ENCODE measurements at regions not wholly inside any gene's neighbourhood (a gene's known extent, or its start where the extent isn't known, plus 50 kb on each side); places are given as distances from the start of the nearest gene placed in this dataset.

DNA sequence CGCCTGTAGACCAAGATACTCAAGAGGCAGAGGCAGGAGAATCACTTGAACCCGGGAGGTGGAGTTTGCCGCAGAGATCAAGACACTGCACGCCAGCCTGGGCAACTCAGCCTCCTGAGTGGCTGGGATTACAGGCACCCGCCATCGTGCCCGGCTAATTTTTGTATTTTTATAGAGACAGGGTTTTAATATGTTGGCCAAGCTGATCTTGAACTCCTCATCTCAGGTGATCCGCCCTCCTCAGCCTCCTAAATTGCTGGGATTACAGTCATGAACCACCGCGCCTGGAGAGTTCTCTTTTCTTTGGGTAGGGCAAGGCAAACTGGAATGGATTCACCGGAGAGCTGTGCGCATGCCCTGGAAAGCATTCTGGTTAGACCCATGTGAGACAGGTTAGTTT is 179.3 kb upstream of the ALG10B start:
- no peak overlapping the region for H3K27ac ChIP-seq
- DNase-seq, result no peak
- in situ Hi-C loops (cut with MboI; ENCODE audit: low sequenced_read_pairs in 4 of 4) (loop anchor here in 3 of 4 donors (5.0 kb wide), 2 partner anchors 175 to 180 kb away; partner anchors contain the start of gene ALG10B (in 1 of the 3)), intact Hi-C loops (cut with DNase I; ENCODE audit: low total_unique reads) (no loop called here)
- H3K9me3 ChIP-seq, result no peaks in the 10 kb centered on the region
- H3K4me1 ChIP-seq, result peaks cover 0 to 7% of the 10 kb centered on the region in 2 donors
- no peak overlapping the region for H3K4me3 ChIP-seq
- H3K36me3 ChIP-seq, result no peaks in the 10 kb centered on the region
- ATAC-seq, result no peak
- H3K27me3 ChIP-seq, result peaks cover 0 to 17% (median 7%) of the 10 kb centered on the region in 3 donors
- TF ChIP-seq POLR2A (IDR thresholded peaks at IDR 0.05) (no peak), CTCF (IDR thresholded peaks at IDR 0.05 in 4 of 5, conservative IDR thresholded peaks at IDR 0.05 in 1 of 5) (no peak)

DNA sequence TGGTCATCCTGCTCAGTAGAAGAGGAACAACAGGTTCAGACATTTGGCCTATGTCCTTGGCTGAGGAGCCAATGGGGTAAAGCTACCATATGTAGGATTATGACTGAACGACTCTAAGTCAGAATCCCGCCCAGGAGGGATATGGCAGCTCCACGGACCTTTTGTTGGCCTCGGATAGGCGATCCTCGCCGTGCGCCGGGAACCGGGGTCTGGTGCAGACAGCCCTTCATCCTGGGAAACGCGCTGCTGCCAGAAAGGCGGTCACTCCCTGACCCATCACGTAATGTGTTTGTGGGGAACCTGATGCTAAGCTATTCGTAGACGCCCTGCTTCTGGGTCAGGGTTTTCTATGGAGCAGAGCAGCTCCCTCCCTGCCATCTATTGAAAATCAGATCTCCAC is 178.9 kb upstream of the ALG10B start:
- ATAC-seq (no peak), DNase-seq (no peak)
- no peaks in the 10 kb centered on the region for H3K36me3 ChIP-seq
- no peaks in the 10 kb centered on the region for H3K9me3 ChIP-seq
- no peak overlapping the region for H3K27ac ChIP-seq
- H3K27me3 ChIP-seq, result peaks cover 0 to 17% (median 7%) of the 10 kb centered on the region in 3 donors
- TF ChIP-seq CTCF (IDR thresholded peaks at IDR 0.05 in 4 of 5, conservative IDR thresholded peaks at IDR 0.05 in 1 of 5) (no peak), POLR2A (IDR thresholded peaks at IDR 0.05) (no peak)
- H3K4me1 ChIP-seq, result peaks cover 0 to 7% of the 10 kb centered on the region in 2 donors
- H3K4me3 ChIP-seq, result no peak overlapping the region
- intact Hi-C loops (cut with DNase I; ENCODE audit: low total_unique reads) (loop anchor here (1.0 kb wide), 1 partner anchor 179 kb away; the partner anchor contains the start of gene ALG10B), in situ Hi-C loops (cut with MboI; ENCODE audit: low sequenced_read_pairs in 4 of 4) (loop anchor here in 3 of 4 donors (5.0 kb wide), 2 partner anchors 175 to 180 kb away; partner anchors contain the start of gene ALG10B (in 1 of the 3))

GRCh38 chr12:38138225-38139221 is 178.1 kb upstream of the ALG10B start:
- DNase-seq (peak; percentile 20 to 39), ATAC-seq (peak; percentile 80 to 87)
- peaks cover 0 to 7% of the 10 kb centered on the region in 2 donors for H3K4me1 ChIP-seq
- H3K27ac ChIP-seq, result no peak overlapping the region
- intact Hi-C loops (cut with DNase I; ENCODE audit: low total_unique reads) (loop anchor here (1.0 kb wide), 1 partner anchor 178 kb away; the partner anchor contains the start of gene ALG10B), in situ Hi-C loops (cut with MboI; ENCODE audit: low sequenced_read_pairs in 4 of 4) (loop anchor here in 3 of 4 donors (5.0 kb wide), 2 partner anchors 174 to 179 kb away; partner anchors contain the start of gene ALG10B (in 1 of the 3))
- TF ChIP-seq POLR2A (IDR thresholded peaks at IDR 0.05) (no peak), CTCF (IDR thresholded peaks at IDR 0.05 in 4 of 5, conservative IDR thresholded peaks at IDR 0.05 in 1 of 5) (peak; percentile 85 to 97 (median 87))
- H3K27me3 ChIP-seq, result peaks cover 0 to 17% (median 7%) of the 10 kb centered on the region in 3 donors
- H3K4me3 ChIP-seq, result peak overlapping the region; percentile 42 to 56 (median 46)
- no peaks in the 10 kb centered on the region for H3K9me3 ChIP-seq
- no peaks in the 10 kb centered on the region for H3K36me3 ChIP-seq

DNA sequence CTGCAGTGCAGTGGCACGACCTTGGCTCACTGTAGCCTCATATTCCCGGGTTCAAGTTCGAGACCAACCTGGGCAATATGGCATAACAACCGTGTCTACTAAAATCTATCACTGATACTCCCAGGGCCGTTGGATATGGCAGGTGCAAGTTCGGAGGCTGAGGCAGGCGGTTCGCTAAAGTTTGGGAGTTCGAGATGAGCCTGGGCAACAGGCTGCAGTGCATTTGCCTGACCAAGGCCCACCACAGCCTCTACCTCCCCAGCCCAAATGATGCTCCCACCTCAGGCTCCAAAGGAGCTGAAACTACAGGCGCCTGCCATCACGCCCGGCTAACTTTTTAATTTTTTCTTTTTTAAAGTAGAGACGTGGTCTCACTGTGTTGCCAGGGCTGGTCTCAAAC is 177.1 kb upstream of the ALG10B start:
- in situ Hi-C loops (cut with MboI; ENCODE audit: low sequenced_read_pairs in 4 of 4) (loop anchor here in 3 of 4 donors (5.0 kb wide), 2 partner anchors 173 to 178 kb away; partner anchors contain the start of gene ALG10B (in 1 of the 3)), intact Hi-C loops (cut with DNase I; ENCODE audit: low total_unique reads) (no loop called here)
- H3K4me1 ChIP-seq, result peaks cover 0 to 7% of the 10 kb centered on the region in 2 donors

More for the DNA sequence above, 177.1 kb upstream of the ALG10B start:
- H3K4me3 ChIP-seq, result no peak overlapping the region
- H3K27ac ChIP-seq, result no peak overlapping the region
- DNase-seq (no peak), ATAC-seq (no peak)
- TF ChIP-seq CTCF (IDR thresholded peaks at IDR 0.05 in 4 of 5, conservative IDR thresholded peaks at IDR 0.05 in 1 of 5) (no peak), POLR2A (IDR thresholded peaks at IDR 0.05) (no peak)
- peaks cover 0 to 17% (median 7%) of the 10 kb centered on the region in 3 donors for H3K27me3 ChIP-seq
- no peaks in the 10 kb centered on the region for H3K36me3 ChIP-seq
- no peaks in the 10 kb centered on the region for H3K9me3 ChIP-seq
